ENCODE measurements at regions not wholly inside any gene's neighbourhood (a gene's known extent, or its start where the extent isn't known, plus 50 kb on each side); places are given as distances from the start of the nearest gene placed in this dataset.

- intact Hi-C loops (cut with DNase I), result no loop called here
- DNase-seq (ENCODE audit: missing footprints) (no peak), ATAC-seq (no peak)
Measured at GRCh38 chr15:46129145-46129544, 494.3 kb downstream of the SQOR start.

DNA sequence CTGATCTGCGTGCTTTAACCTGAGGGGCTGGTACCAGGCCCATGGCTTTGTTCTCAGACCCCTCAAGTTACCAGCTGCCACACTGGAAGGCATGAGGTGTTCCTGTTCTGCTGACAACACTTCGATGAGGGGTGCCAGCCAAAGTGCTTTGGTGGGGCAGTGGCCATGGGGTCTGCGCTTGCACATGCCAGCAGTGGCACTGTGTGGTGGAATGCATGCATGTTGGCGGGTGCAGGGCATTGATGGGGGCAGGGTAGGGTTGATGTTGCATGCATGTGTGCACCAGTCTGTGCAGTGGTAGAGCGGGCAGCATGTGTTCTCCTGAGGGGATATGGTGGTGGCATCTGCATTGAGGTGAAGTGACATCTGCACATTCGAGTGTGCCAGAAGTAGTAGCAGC lies 497.0 kb downstream of the SQOR start:
- intact Hi-C loops (cut with DNase I), result no loop called here
- DNase-seq (ENCODE audit: missing footprints) (no peak), ATAC-seq (no peak)

GRCh38 chr15:46137443-46137842 lies 502.6 kb downstream of the SQOR start:
- DNase-seq (ENCODE audit: missing footprints) (no peak), ATAC-seq (no peak)
- intact Hi-C loops (cut with DNase I), result no loop called here

- intact Hi-C loops (cut with DNase I), result no loop called here
- DNase-seq (ENCODE audit: missing footprints), result no peak
- ATAC-seq, result no peak
Measured at GRCh38 chr15:46146002-46146401, 511.2 kb downstream of the SQOR start.

GRCh38 chr15:46146915-46147314 lies 512.1 kb downstream of the SQOR start:
- intact Hi-C loops (cut with DNase I), result no loop called here
- ATAC-seq, result no peak
- DNase-seq (ENCODE audit: missing footprints), result no peak

- intact Hi-C loops (cut with DNase I), result no loop called here
- ATAC-seq (no peak), DNase-seq (ENCODE audit: missing footprints) (no peak)
Measured at GRCh38 chr15:46151786-46152185, 517.0 kb downstream of the SQOR start.

- no peak for ATAC-seq
- DNase-seq (ENCODE audit: missing footprints), result no peak
- intact Hi-C loops (cut with DNase I), result no loop called here
Measured at GRCh38 chr15:46166750-46167149, 531.9 kb downstream of the SQOR start.

- no peak for ATAC-seq
- intact Hi-C loops (cut with DNase I), result no loop called here
- DNase-seq (ENCODE audit: missing footprints), result no peak
Measured at GRCh38 chr15:46170326-46170725, 535.5 kb downstream of the SQOR start.

GRCh38 chr15:46174122-46174521 lies 539.3 kb downstream of the SQOR start:
- ATAC-seq (no peak), DNase-seq (ENCODE audit: missing footprints) (no peak)
- intact Hi-C loops (cut with DNase I), result no loop called here

DNA sequence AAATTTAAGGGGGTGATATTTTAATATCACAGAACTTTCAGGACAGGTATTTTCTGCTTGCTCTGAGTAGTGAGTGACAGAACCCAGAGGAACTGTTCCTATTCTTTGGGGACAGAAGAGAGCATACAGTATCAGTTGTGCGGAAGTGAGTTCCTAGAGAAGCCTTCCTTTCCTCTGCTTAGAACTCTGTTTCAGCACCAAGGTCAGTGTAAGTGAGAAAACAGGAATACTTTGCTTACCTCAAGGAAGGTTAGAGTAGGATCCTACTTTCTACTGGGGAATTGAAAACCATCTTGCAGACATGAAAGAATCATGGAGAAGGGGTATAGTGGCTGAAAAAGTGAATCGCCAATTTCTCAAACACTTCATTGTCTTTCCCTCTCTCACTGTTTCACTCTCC lies 542.4 kb downstream of the SQOR start:
- ATAC-seq (no peak), DNase-seq (ENCODE audit: missing footprints) (no peak)
- intact Hi-C loops (cut with DNase I), result no loop called here

DNA sequence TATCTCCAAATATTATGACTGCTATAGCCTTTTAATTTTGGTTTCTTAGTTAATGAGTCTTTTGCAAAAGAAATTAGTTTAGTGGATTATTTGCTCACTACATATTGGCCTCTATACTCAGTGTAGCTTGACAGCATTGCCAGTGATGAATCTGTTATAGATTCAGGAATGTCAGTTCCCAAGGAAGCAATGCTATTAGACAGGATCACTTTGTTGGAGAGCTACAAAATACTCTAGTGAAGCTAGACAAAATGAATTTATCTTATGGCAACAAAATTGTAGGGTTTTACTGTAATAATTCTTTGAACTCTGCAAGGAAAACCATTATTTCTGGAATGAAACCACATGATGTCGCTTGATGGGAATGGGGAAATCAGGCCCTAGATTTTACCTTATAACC lies 543.3 kb downstream of the SQOR start:
- ATAC-seq, result no peak
- no peak for DNase-seq (ENCODE audit: missing footprints)
- intact Hi-C loops (cut with DNase I), result no loop called here

GRCh38 chr15:46207341-46207740 lies 572.5 kb downstream of the SQOR start:
- no peak for DNase-seq (ENCODE audit: missing footprints)
- ATAC-seq, result no peak
- intact Hi-C loops (cut with DNase I), result no loop called here

DNA sequence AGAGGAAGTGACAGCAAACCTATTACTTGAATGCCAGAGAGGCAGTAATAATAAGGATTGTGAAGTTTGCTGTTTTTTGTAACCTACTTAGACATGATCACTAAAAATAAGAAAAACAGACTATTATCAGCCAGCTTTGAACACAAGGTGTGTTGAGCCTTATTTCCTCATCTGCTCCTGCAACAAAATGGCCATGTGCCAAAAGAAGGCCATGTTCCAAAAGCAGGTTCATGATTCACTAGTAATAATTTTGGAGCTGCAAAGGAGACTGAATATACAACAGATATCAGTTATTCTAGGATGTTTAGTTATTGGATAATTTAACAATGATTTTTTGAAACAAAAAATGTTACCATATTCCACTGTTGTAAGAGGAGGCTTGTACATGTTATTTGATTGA lies 578.7 kb downstream of the SQOR start:
- intact Hi-C loops (cut with DNase I), result no loop called here
- no peak for DNase-seq (ENCODE audit: missing footprints)
- ATAC-seq, result no peak

- intact Hi-C loops (cut with DNase I), result no loop called here
- DNase-seq (ENCODE audit: missing footprints), result no peak
- ATAC-seq, result no peak
Measured at GRCh38 chr15:46222826-46223225, 588.0 kb downstream of the SQOR start.

DNA sequence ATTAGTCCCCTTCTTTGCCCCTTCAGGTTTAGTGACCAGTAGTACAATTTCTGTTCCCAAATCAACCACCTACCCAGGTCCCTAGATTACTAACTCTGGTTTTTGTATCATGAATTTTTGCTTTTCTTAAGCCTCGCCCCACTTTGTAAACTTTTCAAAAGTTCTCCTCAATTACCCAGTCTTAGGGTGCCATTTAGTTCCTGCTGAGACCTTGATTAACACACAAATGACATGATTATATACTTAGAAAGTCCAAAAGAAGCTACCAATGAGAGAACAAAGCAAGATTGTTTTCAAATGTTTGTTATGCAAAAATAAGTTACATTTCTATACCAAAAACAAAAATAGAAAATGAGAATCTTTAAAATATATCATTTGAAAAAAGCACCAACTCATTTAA lies 594.4 kb downstream of the SQOR start:
- intact Hi-C loops (cut with DNase I), result no loop called here
- DNase-seq (ENCODE audit: missing footprints) (no peak), ATAC-seq (no peak)

DNA sequence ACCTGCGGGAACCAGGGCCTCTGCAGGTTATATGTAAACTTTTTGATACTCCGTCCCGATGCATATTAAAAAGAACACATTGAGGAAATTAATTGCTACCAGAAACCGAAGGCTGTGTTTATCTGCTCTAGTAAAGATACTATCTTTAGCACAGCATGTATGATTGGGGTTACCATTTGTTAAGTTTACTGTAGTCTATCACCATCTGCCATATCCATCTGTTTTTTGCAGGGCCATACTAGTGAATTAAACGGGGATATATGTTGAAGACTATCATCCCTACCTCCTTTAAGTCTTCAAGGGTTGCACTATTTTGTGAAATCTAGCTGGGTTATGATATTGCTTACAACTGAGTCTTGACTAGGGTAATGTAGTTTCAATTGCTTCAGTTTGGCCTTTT lies 597.0 kb downstream of the SQOR start:
- intact Hi-C loops (cut with DNase I), result no loop called here
- no peak for ATAC-seq

GRCh38 chr15:46232471-46232870 lies 597.6 kb downstream of the SQOR start:
- intact Hi-C loops (cut with DNase I), result no loop called here
- ATAC-seq (no peak), DNase-seq (ENCODE audit: missing footprints) (no peak)

More for the DNA sequence above, 597.0 kb downstream of the SQOR start:
- DNase-seq (ENCODE audit: missing footprints), result no peak

DNA sequence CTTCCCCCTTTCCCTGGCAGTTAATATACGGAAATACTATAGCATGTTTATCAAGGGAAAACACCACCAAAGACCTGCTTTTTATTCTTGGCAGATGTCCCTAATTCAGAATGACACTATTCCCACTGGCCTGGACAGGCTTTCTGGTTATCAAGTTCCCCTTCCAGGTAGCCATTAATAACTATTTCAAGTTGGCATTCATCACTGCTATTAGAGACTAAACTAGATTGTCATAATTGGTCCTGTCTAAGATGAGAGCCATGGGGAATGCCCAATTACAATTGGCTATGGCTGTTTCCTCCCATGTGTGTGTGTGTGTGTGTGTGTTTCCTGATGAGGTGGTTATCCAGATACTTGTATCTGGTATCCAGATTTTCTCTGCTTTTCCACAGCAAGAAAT lies 608.1 kb downstream of the SQOR start:
- ATAC-seq (no peak), DNase-seq (ENCODE audit: missing footprints) (no peak)
- intact Hi-C loops (cut with DNase I), result no loop called here

DNA sequence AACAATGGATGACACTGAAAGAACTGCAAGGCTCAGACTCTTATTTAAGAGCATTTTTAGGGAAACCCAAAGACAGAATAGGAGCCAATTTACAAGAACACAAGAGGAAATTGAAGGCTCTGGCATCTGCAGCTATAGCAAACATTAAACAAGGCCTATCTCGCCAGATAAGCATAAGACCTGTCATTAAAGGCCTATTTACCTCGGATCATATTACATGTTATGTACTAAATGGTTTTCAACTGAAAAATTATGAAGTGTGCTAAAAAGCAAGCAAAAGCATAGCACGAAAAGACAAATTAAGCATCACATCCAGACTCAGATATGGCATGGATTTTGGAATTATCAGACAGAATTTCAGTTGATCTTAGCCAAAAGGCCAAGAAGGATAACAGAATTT lies 617.1 kb downstream of the SQOR start:
- intact Hi-C loops (cut with DNase I), result no loop called here
- DNase-seq (ENCODE audit: missing footprints), result no peak
- ATAC-seq, result no peak

DNA sequence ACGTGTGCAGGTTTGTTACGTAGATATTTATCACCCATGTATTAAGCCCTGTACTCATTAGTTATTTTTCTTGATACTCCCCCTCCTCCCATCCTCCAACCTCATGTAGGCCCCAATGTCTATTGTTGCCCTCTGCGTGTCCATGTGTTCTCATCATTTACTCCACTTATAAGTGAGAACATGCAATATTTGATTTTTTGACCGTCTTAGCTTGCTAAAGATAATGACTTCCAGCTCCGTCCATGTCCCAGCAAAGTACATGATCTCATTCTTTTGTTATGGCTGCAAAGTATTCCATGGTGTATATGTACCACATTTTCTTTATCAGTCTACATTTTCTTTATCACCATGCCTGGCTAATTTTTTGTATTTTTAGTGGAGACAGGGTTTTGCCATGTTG lies 623.2 kb downstream of the SQOR start:
- DNase-seq (ENCODE audit: missing footprints), result no peak
- intact Hi-C loops (cut with DNase I), result no loop called here
- no peak for ATAC-seq

DNA sequence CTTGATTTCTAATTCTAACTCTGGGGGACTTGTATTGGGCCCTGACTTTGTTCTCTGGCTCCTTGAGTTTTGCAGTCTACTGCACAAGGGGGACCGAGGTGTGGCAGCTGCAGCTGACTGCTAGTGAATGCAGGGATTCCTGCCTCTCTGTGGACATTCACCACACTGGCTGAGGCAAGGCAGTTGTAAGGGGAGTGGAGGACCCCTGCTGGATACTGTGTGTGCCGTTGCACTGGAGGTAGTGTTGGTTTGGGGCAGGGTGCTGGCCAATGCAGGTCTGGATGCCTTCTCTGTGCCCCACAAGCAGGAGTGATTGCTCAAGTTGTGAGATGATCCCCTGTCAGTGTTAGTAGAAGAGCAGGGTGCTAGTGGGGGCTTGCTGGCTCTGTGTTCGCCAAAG lies 626.1 kb downstream of the SQOR start:
- no peak for DNase-seq (ENCODE audit: missing footprints)
- ATAC-seq, result no peak
- intact Hi-C loops (cut with DNase I), result no loop called here
